DND-41 (cell line): ENCODE measurements at regions not wholly inside any gene's neighbourhood (a gene's known extent, or its start where the extent isn't known, plus 50 kb on each side); places are given as distances from the start of the nearest gene placed in this dataset.

Source experiments
- CTCF ChIP-seq: IDR thresholded peaks from 2 replicates; pipeline ENCODE4 v1.5.1; 2012; ENCODE audit warnings: borderline replicate concordance, low read length, moderate library complexity, mild to moderate bottlenecking; ENCODE audit not compliant: poor library complexity, severe bottlenecking; ENCODE audit errors: extremely low read depth
- EZH2 ChIP-seq: IDR thresholded peaks from 3 replicates; pipeline ENCODE4 v1.6.1; 2012; ENCODE audit warnings: borderline replicate concordance, low read depth, mild to moderate bottlenecking, moderate library complexity, low read length, inconsistent platforms; ENCODE audit not compliant: severe bottlenecking

GRCh38 chr13:21232196-21232595, 55.7 kb downstream of the MRPL57 start:
- peak; percentile 32 for TF ChIP-seq CTCF
- TF ChIP-seq EZH2 = no peak
